Epithelial cell of esophagus (primary cell): ENCODE measurements at regions not wholly inside any gene's neighbourhood (a gene's known extent, or its start where the extent isn't known, plus 50 kb on each side); places are given as distances from the start of the nearest gene placed in this dataset.
"Not testable (repeated sequence)": the region's sequence is repeated elsewhere in the genome, so short reads cannot be mapped to it uniquely, and the experiment has no call there.

ENCODE experiments used
- DNase-seq: peaks from one replicate; pipeline ENCODE4 v3.0.0; 2010; ENCODE audit warnings: low read depth
- H3K4me3 ChIP-seq: 2 replicates; pipeline ENCODE4 v1.5.1; 2011; ENCODE audit warnings: mild to moderate bottlenecking, low read length, control low read depth
- TF ChIP-seq, protein P1 (sequence below): IDR thresholded peaks from 2 replicates; pipeline ENCODE4 v1.5.1; 2011; ENCODE audit warnings: low read depth, mild to moderate bottlenecking, low read length, control low read depth, inconsistent platforms; ENCODE audit not compliant: insufficient read depth; ENCODE audit errors: missing control alignments

DNA sequence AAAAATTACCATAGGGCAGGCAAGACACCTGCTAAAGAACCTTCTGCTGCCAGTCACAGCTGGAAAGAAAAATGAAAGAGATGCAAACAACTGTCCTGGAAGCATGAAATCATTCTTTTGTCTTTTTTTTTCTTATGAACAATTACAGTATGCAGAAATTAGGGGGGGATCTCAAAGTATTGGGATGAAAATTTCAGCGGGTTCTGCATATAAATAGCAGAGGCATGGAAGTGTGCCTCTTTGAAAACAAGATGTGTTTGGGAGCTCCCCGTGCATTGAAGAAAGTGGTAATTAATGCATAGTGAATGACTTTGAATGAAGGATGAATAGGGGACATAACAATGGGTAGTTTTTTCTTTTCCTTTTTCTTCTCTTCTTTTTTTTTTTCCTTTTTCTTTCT lies 431.2 kb downstream of the SOX2 start:
- TF ChIP-seq, protein P1, sequence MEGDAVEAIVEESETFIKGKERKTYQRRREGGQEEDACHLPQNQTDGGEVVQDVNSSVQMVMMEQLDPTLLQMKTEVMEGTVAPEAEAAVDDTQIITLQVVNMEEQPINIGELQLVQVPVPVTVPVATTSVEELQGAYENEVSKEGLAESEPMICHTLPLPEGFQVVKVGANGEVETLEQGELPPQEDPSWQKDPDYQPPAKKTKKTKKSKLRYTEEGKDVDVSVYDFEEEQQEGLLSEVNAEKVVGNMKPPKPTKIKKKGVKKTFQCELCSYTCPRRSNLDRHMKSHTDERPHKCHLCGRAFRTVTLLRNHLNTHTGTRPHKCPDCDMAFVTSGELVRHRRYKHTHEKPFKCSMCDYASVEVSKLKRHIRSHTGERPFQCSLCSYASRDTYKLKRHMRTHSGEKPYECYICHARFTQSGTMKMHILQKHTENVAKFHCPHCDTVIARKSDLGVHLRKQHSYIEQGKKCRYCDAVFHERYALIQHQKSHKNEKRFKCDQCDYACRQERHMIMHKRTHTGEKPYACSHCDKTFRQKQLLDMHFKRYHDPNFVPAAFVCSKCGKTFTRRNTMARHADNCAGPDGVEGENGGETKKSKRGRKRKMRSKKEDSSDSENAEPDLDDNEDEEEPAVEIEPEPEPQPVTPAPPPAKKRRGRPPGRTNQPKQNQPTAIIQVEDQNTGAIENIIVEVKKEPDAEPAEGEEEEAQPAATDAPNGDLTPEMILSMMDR = no peak
- no peak for DNase-seq
- H3K4me3 ChIP-seq = no peak overlapping the region

DNA sequence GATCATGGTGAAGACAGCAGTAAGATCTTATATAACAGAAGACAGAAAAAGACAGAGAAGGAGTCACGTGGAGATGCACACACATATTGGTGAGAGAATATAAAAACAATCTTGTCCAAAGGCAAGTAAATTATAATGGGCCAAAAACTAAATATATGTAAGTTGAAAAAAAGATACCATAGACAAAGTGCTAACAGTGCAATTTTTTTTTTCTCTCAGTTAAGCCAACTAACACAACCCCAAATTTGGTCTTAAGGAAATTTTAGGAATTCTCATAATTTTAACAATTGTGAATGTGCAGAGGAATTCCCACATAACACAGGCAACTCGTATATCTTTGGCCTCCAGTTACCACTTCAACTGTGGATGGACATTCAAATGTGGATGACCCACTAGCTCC lies 432.2 kb downstream of the SOX2 start:
- TF ChIP-seq, protein P1 = no peak
- no peak for DNase-seq
- no peak overlapping the region for H3K4me3 ChIP-seq

DNA sequence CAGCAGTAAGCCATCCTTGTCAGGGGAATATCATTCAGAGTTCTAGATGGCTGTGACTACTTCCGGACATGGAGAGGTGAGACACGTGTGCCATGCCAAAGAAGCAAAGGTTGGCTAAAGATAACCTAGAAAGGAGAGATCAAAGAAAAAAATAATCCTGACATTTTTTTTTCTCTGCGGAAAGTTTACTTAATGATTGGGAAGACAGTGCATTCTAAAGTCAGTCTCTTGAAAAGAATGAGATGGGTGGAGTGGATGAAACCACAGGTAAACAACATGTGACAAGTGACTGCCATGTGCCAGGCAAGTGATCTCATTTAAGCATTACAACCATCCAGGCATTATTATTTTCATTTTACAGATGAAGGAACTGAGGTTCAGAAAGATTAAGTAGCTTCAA lies 436.6 kb downstream of the SOX2 start:
- H3K4me3 ChIP-seq = no peak overlapping the region
- TF ChIP-seq, protein P1 = no peak
- no peak for DNase-seq

DNA sequence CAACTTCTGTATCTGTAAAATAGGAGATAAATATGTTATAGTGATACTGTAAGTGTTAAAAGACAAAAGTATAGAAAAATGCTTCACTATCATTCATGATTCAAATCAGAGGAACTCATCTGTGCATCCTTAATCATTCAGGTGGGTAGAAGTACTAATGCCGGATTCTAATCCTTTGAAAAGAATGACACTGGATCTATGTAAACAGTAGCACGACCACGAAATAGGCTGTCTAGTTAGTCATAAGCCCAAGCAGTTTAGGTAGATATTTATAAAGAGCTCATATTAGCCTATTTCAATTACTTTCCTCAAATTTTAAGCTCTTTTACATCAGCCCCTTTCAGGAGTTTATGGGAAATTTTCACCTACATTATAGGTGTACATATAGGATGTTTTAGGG lies 437.9 kb downstream of the SOX2 start:
- TF ChIP-seq, protein P1 = no peak
- DNase-seq = peak; percentile 38

DNA sequence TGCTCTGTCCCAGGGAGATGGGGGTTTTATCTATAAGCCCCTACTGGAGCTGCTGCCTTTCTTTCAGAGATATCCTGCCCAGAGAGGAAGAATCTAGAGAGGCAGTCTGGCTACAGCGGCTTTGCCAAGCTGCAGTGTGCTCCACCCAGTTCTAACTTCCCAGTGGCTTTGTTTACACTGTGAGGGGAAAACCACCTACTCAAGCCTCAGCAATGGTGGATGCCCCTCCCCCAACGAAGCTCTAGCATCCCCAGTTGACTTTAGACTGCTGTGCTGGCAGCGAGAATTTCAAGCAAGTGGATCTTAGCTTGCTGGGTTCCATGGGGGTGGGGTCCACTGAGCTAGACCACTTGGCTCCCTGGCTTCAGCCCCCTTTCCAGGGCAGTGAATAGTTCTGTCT lies 444.6 kb downstream of the SOX2 start:
- not testable (repeated sequence) for H3K4me3 ChIP-seq, DNase-seq

More for the DNA sequence above, 437.9 kb downstream of the SOX2 start:
- H3K4me3 ChIP-seq = no peak overlapping the region

DNA sequence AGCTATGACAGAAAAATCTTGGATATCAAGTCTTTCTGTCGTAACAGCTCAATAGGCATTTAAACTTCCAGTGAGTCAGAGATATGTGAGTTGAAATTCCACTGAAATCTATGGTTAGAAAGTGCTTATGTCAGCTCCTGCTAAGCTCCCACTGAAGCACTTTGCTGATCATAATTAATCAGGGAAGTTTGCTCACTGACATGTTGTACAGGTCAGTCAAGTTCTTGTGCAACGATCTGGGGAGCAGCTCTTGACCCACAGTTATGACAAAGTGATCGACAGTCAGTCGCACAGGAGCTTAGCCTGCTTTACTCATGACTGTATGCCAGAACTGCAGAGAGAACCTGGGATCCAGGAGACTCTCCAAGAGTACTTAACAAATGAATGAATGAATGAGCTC lies 453.5 kb downstream of the SOX2 start:
- TF ChIP-seq, protein P1 = no peak
- DNase-seq = peak; percentile 99
- no peak overlapping the region for H3K4me3 ChIP-seq

DNA sequence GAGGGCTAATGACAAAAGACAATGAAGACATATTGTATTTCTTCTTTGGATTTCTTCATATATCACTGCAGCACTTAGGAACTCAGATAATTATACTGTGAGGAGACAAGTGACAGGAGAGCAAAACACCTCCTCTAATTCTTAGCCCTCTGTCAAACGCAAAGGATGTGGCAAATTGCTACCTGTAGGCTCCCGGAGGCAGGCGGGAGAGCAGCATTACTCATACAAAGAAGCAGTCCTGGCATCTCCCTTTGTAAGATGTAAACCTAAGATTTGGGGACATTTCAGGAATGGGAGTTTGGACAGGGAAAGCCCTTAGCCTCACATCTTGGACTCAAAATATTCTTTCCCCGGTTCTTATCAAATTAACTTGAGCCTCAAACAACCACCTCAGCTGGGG lies 460.8 kb downstream of the SOX2 start:
- TF ChIP-seq, protein P1 = no peak
- no peak overlapping the region for H3K4me3 ChIP-seq
- peak; percentile 27 for DNase-seq

DNA sequence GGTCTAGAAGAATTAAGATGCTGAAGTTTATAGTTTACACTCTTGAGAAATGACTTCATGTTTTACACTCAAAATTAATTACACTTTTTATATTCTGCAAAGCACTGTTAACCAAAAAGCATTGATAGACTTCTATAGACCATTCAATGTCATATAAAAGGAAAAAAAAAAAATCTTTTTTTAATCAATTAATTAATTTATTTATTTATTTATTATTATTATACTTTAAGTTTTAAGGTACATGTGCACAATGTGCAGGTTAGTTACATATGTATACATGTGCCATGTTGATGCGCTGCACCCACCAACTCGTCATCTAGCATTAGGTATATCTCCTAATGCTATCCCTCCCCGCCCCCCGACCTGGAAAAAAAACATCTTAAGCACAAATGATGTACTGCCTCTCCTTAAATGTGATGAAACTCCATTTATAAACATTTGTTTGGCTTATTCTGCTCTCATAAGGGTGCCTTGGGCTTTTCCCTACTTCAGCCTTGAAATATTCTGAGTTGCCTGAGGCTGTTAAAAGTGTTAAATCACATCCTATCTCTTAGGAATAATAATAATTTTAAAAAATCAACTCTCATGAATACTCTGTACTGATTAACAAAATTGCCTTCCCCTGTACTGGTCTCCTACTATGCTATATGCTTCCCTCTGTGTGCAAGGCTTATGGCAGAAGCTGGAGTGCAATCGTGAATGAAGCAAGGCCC lies 466.9 kb downstream of the SOX2 start:
- no peak for DNase-seq
- no peak overlapping the region for H3K4me3 ChIP-seq
- TF ChIP-seq, protein P1 = no peak
